Keratinocyte (primary cell): ENCODE measurements at regions not wholly inside any gene's neighbourhood (a gene's known extent, or its start where the extent isn't known, plus 50 kb on each side); places are given as distances from the start of the nearest gene placed in this dataset.
A peak's percentile ranks its signal among the peaks of the same experiment; 100 is the strongest.

Source experiments
- DNase-seq: peaks from one replicate; pipeline ENCODE4 v3.0.0-alpha.2; 2011; ENCODE audit warnings: low read depth, missing footprints, low spot score
- FAIRE-seq: peaks from 2 replicates; lab custom pipeline; 2011; peaks lifted over from hg19 to GRCh38; lab: Jason Lieb, UNC
- H2AFZ ChIP-seq: 2 replicates; pipeline ENCODE4 v1.6.0; 2012; ENCODE audit warnings: low read length, control low read depth, inconsistent platforms; ENCODE audit not compliant: control insufficient read depth
- H3K27ac ChIP-seq: 2 replicates; pipeline ENCODE4 v1.5.1; 2011; ENCODE audit warnings: low read length; ENCODE audit not compliant: control insufficient read depth, insufficient read depth
- H3K27me3 ChIP-seq: 3 replicates; pipeline ENCODE4 v1.6.0; 2011; ENCODE audit warnings: low read length; ENCODE audit not compliant: control insufficient read depth, insufficient read depth; ENCODE audit errors: extremely low read depth
- H3K36me3 ChIP-seq, 2 experiments: 2 replicates in 1 of 2; 3 replicates in 1 of 2; pipeline ENCODE4 v1.5.1; 2011; ENCODE audit warnings: low read length in 2 of 2, mild to moderate bottlenecking in 1 of 2; ENCODE audit not compliant: control insufficient read depth in 2 of 2, insufficient read depth in 2 of 2; ENCODE audit errors: extremely low read depth in 1 of 2
- H3K4me1 ChIP-seq: 3 replicates; pipeline ENCODE4 v1.5.1; 2011; ENCODE audit warnings: low read length; ENCODE audit not compliant: control insufficient read depth, insufficient read depth; ENCODE audit errors: extremely low read depth
- H3K4me2 ChIP-seq: 3 replicates; pipeline ENCODE4 v1.6.0; 2011; ENCODE audit warnings: low read depth, low read length; ENCODE audit not compliant: control insufficient read depth, insufficient read depth; ENCODE audit errors: extremely low read depth
- H3K4me3 ChIP-seq, 3 experiments: fragments of 200-600 bp in 1 of 3; sonication (generic) in 1 of 3; 2 replicates in 2 of 3; 3 replicates in 1 of 3; pipeline ENCODE4 v1.5.1; 2011 to 2016; ENCODE audit warnings: low read length in 3 of 3, mild to moderate bottlenecking in 3 of 3, control low read depth in 2 of 3, inconsistent platforms in 1 of 3, low read depth in 1 of 3, mixed read lengths in 1 of 3, mixed run types in 1 of 3, moderate library complexity in 1 of 3; ENCODE audit not compliant: control insufficient read depth in 2 of 3, insufficient read depth in 2 of 3; ENCODE audit errors: extremely low read depth in 1 of 3
- H3K79me2 ChIP-seq: 2 replicates; pipeline ENCODE4 v1.6.0; 2012; ENCODE audit warnings: low read length; ENCODE audit not compliant: control insufficient read depth, insufficient read depth
- H3K9ac ChIP-seq: 3 replicates; pipeline ENCODE4 v1.6.0; 2011; ENCODE audit warnings: low read length; ENCODE audit not compliant: control insufficient read depth, insufficient read depth; ENCODE audit errors: extremely low read depth
- H3K9me1 ChIP-seq: 3 replicates; pipeline ENCODE4 v1.6.0; 2011; ENCODE audit warnings: low read length; ENCODE audit not compliant: control insufficient read depth, insufficient read depth; ENCODE audit errors: extremely low read depth
- H3K9me3 ChIP-seq: 2 replicates; pipeline ENCODE4 v1.5.1; 2012; ENCODE audit warnings: low read depth, low read length; ENCODE audit not compliant: control insufficient read depth
- H4K20me1 ChIP-seq: 3 replicates; pipeline ENCODE4 v1.6.0; 2011; ENCODE audit warnings: low read length; ENCODE audit not compliant: control insufficient read depth, insufficient read depth; ENCODE audit errors: extremely low read depth
- EZH2 ChIP-seq: IDR thresholded peaks from one replicate; pipeline ENCODE4 v1.6.1; 2012; ENCODE audit warnings: inconsistent platforms, mild to moderate bottlenecking, low read length, moderate library complexity
- dilution Hi-C: fragments of 300-500 bp; cut with MboI; formaldehyde crosslinking; loops from one replicate; pipeline ENCODE4 v1.7.0; 2020; ENCODE audit warnings: low sequenced_read_pairs; ENCODE audit not compliant: extremely low pct_ligation_motif_present
- TF ChIP-seq, protein P1 (sequence below), 3 experiments: IDR thresholded peaks in 1 of 3; conservative IDR thresholded peaks in 1 of 3; optimal IDR thresholded peaks in 1 of 3; 2 replicates in 2 of 3; 3 replicates in 1 of 3; pipeline versions ENCODE3 to v1.5.1; 2011; ENCODE audit warnings: low read length in 3 of 3, mild to moderate bottlenecking in 3 of 3, moderate library complexity in 2 of 3, control low read depth in 1 of 3, inconsistent platforms in 1 of 3; ENCODE audit not compliant: insufficient read depth in 2 of 3; ENCODE audit errors: extremely low read depth in 1 of 3

DNA sequence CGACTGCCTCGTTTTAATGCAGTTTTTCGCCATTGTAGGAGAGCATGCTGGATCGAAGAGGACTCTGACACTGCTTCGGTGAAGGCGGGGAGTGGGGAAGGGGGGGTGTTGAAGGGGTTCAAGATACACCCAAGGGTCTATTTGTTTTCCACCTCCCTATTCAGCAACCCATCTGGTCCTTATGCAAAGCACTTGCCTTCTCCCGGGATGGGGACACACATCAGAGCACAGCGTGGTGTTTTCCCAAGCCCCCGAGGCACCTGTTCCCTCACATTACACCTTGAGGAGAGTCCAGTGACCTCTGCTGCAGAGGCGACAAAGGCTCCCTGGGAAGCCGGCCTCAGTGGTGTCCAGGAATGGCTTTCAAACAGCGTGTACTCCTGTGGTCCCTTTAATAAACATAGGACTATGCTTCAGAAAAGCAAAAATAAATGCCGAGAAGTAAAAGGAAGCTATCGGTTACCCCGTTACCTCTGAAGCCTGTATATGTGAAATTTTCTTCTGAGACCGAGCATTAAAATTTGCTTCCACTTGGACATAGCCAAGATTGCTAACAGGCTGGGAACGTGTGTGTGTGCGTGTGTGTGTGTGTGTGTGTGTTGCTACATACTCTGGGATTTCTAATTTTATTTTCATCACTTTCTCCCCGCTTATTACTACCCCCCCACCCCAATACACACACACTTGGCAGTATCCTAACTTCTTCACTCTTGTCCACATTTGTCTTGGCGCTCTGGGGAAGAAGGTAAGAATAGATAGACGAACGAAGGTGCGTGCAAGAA, 53.2 kb downstream of the CCDC54 start:
- DNase-seq = no peak
- H3K9ac ChIP-seq = peak overlapping the region; percentile 86
- dilution Hi-C loops = loop anchor here (25.0 kb wide), 1 partner anchor 168 kb away; no protein-coding TSS in a partner anchor

DNA sequence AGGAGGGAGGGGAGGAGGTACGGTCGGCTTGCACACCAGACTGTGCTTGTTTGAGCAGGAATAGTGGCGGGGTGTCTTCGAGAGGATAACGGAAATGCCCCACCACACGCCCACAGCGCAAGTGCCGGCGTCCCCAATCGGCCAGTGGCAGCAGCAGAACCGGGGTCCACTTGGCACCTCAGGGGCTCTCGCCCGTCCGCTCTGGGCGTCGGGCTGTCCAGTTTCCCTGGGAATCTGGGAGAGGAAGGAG, 53.7 kb downstream of the CCDC54 start:
- peaks cover 27% of the 10 kb centered on the region for H3K4me1 ChIP-seq
- no peaks in the 10 kb centered on the region for H3K36me3 ChIP-seq
- H3K27me3 ChIP-seq = no peaks in the 10 kb centered on the region
- H3K4me2 ChIP-seq = peak overlapping the region; percentile 99
- H3K4me3 ChIP-seq = peak overlapping the region; percentile 65 to 71 (median 65)
- dilution Hi-C loops = loop anchor here (25.0 kb wide), 1 partner anchor 169 kb away; no protein-coding TSS in a partner anchor
- H3K9me3 ChIP-seq = no peaks in the 10 kb centered on the region
- no peaks in the 10 kb centered on the region for H4K20me1 ChIP-seq
- no peak for TF ChIP-seq EZH2
- TF ChIP-seq, protein P1, sequence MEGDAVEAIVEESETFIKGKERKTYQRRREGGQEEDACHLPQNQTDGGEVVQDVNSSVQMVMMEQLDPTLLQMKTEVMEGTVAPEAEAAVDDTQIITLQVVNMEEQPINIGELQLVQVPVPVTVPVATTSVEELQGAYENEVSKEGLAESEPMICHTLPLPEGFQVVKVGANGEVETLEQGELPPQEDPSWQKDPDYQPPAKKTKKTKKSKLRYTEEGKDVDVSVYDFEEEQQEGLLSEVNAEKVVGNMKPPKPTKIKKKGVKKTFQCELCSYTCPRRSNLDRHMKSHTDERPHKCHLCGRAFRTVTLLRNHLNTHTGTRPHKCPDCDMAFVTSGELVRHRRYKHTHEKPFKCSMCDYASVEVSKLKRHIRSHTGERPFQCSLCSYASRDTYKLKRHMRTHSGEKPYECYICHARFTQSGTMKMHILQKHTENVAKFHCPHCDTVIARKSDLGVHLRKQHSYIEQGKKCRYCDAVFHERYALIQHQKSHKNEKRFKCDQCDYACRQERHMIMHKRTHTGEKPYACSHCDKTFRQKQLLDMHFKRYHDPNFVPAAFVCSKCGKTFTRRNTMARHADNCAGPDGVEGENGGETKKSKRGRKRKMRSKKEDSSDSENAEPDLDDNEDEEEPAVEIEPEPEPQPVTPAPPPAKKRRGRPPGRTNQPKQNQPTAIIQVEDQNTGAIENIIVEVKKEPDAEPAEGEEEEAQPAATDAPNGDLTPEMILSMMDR (optimal IDR thresholded peaks at IDR 0.05 in 1 of 3, IDR thresholded peaks at IDR 0.05 in 1 of 3, conservative IDR thresholded peaks at IDR 0.05 in 1 of 3; ENCODE audit: extremely low read depth in 1 of 3, insufficient read depth in 2 of 3, low read length in 3 of 3) = no peak
- DNase-seq (no peak), FAIRE-seq (no peak)
- H3K9me1 ChIP-seq = no peaks in the 10 kb centered on the region
- peak overlapping the region; percentile 83 for H2AFZ ChIP-seq
- H3K27ac ChIP-seq = peak overlapping the region; percentile 84
- H3K79me2 ChIP-seq = no peaks in the 10 kb centered on the region
- peak overlapping the region; percentile 86 for H3K9ac ChIP-seq

More for the DNA sequence above, 53.2 kb downstream of the CCDC54 start:
- peak; percentile 23 for FAIRE-seq
- no peaks in the 10 kb centered on the region for H3K36me3 ChIP-seq
- no peak overlapping the region for H3K27ac ChIP-seq
- no peaks in the 10 kb centered on the region for H3K27me3 ChIP-seq
- H3K4me1 ChIP-seq = peaks cover 27% of the 10 kb centered on the region
- H3K4me2 ChIP-seq = peak overlapping the region; percentile 99
- H3K9me1 ChIP-seq = no peaks in the 10 kb centered on the region
- H3K4me3 ChIP-seq = peak overlapping the region; percentile 65 to 72 (median 65)
- no peaks in the 10 kb centered on the region for H4K20me1 ChIP-seq
- no peaks in the 10 kb centered on the region for H3K9me3 ChIP-seq
- TF ChIP-seq, protein P1 (optimal IDR thresholded peaks at IDR 0.05 in 1 of 3, IDR thresholded peaks at IDR 0.05 in 1 of 3, conservative IDR thresholded peaks at IDR 0.05 in 1 of 3; ENCODE audit: extremely low read depth in 1 of 3, insufficient read depth in 2 of 3, low read length in 3 of 3) = no peak
- no peak for TF ChIP-seq EZH2
- no peaks in the 10 kb centered on the region for H3K79me2 ChIP-seq
- peak overlapping the region; percentile 93 for H2AFZ ChIP-seq
